GM12878 (cell line): ENCODE measurements at regions not wholly inside any gene's neighbourhood (a gene's known extent, or its start where the extent isn't known, plus 50 kb on each side); places are given as distances from the start of the nearest gene placed in this dataset.

ENCODE experiments used
- ATAC-seq: fragments of 200-7000 bp; cut with Tn5 transposase; 3 replicates; pipeline ENCODE4 v1.9.1; 2020; ENCODE audit warnings: mild to moderate bottlenecking, moderate library complexity
- BruUV-seq: library from RNA; stranded (reverse); fragments of 400-500 nt; replicated peaks from 2 replicates; lab custom pipeline; 2021; lab: Mats Ljungman, UMichigan
- CTCF ChIA-PET: fragments of 300-600 bp; sonication (Branson Sonifier 250); formaldehyde crosslinking; extraction: SDS; loops from one replicate; lab custom pipeline; 2021; ENCODE audit warnings: inconsistent platforms; lab: Yijun Ruan, JAX
- POLR2A ChIA-PET: fragments of 350-600 bp; formaldehyde crosslinking; extraction: SDS; loops from one replicate; lab custom pipeline; 2021; ENCODE audit warnings: inconsistent platforms; lab: Charles Lee
- RAD21 ChIA-PET: fragments of 300-600 bp; sonication (Branson Sonifier 250); formaldehyde crosslinking; loops from one replicate; lab custom pipeline; 2023; ENCODE audit warnings: antibody characterized with exemption; ENCODE audit not compliant: unreplicated experiment; lab: Charles Lee
- SMC1A ChIA-PET: fragments of 300-600 bp; sonication (Branson Sonifier 250); formaldehyde crosslinking; loops from one replicate; lab custom pipeline; 2023; ENCODE audit not compliant: unreplicated experiment, uncharacterized antibody; lab: Charles Lee
- DNase-seq: peaks from one replicate; pipeline ENCODE4 v3.0.0-alpha.2; 2011; ENCODE audit warnings: low read depth, low spot score
- FAIRE-seq: peaks from 3 replicates; lab custom pipeline; 2011; peaks lifted over from hg19 to GRCh38; lab: Jason Lieb, UNC
- H2AFZ ChIP-seq: 2 replicates; pipeline ENCODE4 v1.6.0; 2011; ENCODE audit warnings: low read depth, low read length, control low read depth; ENCODE audit not compliant: control insufficient read depth
- H3K27ac ChIP-seq: 2 replicates; pipeline ENCODE4 v1.5.1; 2011; ENCODE audit warnings: control low read depth; ENCODE audit not compliant: control insufficient read depth, insufficient read depth
- H3K27me3 ChIP-seq, 2 experiments: replicated peaks in 1 of 2; 2 replicates each; pipeline versions ENCODE4 v1.6.0 to v1.6.1; 2011; ENCODE audit warnings: low read length in 1 of 2; ENCODE audit not compliant: control insufficient read depth in 2 of 2, insufficient read depth in 2 of 2
- H3K36me3 ChIP-seq, 2 experiments: 2 replicates each; pipeline ENCODE4 v1.5.1; 2011; ENCODE audit warnings: low read length in 1 of 2; ENCODE audit not compliant: control insufficient read depth in 2 of 2, insufficient read depth in 2 of 2
- H3K4me1 ChIP-seq: 2 replicates; pipeline ENCODE4 v1.6.1; 2011; ENCODE audit warnings: mild to moderate bottlenecking, low read length, moderate library complexity, mixed read lengths; ENCODE audit not compliant: control insufficient read depth, insufficient read depth
- H3K4me2 ChIP-seq: 2 replicates; pipeline ENCODE4 v1.6.0; 2011; ENCODE audit warnings: control low read depth; ENCODE audit not compliant: control insufficient read depth, insufficient read depth
- H3K4me3 ChIP-seq: fragments of 200-600 bp; sonication (generic); 2 replicates; pipeline ENCODE4 v1.5.1; 2016
- H3K79me2 ChIP-seq: 2 replicates; pipeline ENCODE4 v1.6.0; 2011; ENCODE audit warnings: low read length; ENCODE audit not compliant: control insufficient read depth, insufficient read depth
- H3K9ac ChIP-seq: 2 replicates; pipeline ENCODE4 v1.8.0; 2011; ENCODE audit warnings: low read length, control low read depth, mixed read lengths; ENCODE audit not compliant: control insufficient read depth, insufficient read depth
- H3K9me3 ChIP-seq: replicated peaks from 3 replicates; pipeline ENCODE4 v1.5.1; 2011; ENCODE audit warnings: mild to moderate bottlenecking, low read length; ENCODE audit not compliant: control insufficient read depth, insufficient read depth
- H4K20me1 ChIP-seq: 2 replicates; pipeline ENCODE4 v1.6.0; 2011; ENCODE audit not compliant: control insufficient read depth, insufficient read depth
- KAT2A ChIP-seq: conservative IDR thresholded peaks from 2 replicates; pipeline ENCODE4 v1.6.1; 2011; ENCODE audit warnings: low read depth, low read length; ENCODE audit not compliant: control insufficient read depth
- SREBF2 ChIP-seq: IDR thresholded peaks from 2 replicates; pipeline ENCODE4 v1.6.1; 2012; ENCODE audit warnings: mild to moderate bottlenecking, low read length
- ZNF207 ChIP-seq: fragments of 450-650 bp; IDR thresholded peaks from 2 replicates; pipeline ENCODE4 v1.6.1; 2014; ENCODE audit warnings: antibody characterized with exemption, mild to moderate bottlenecking, borderline replicate concordance
- ZNF384 ChIP-seq: IDR thresholded peaks from 2 replicates; pipeline ENCODE4 v1.6.1; 2012; ENCODE audit warnings: low read depth, mild to moderate bottlenecking, low read length, improper control_type of control experiment, borderline replicate concordance
- WGBS: methylation state at CpG from one replicate; pipeline ENCODE4 v1.1.6; 2016; ENCODE audit warnings: low lambda C conversion rate; ENCODE audit not compliant: insufficient replicate concordance, insufficient coverage; ENCODE audit errors: missing lambda C conversion rate; 5-methylcytosine and 5-hydroxymethylcytosine counted together
- in situ Hi-C: fragments of 300-500 bp; cut with MboI; formaldehyde crosslinking; loops from 9 replicates; pipeline ENCODE4 v1.14.3; 2018; ENCODE audit warnings: mixed read lengths
- intact Hi-C: fragments of 100-400 bp; cut with micrococcal nuclease; formaldehyde crosslinking; loops from one replicate; pipeline ENCODE4 v1.14.2; 2022; ENCODE audit not compliant: unreplicated experiment
- TF ChIP-seq, protein P1 (sequence below): fragments of 450-650 bp; IDR thresholded peaks from 2 replicates; pipeline ENCODE4 v1.6.1; 2018; ENCODE audit warnings: mild to moderate bottlenecking, low read depth, moderate library complexity; ENCODE audit not compliant: partially characterized antibody
- TF ChIP-seq, protein P2 (sequence below): IDR thresholded peaks from 2 replicates; pipeline ENCODE4 v1.6.1; 2011; ENCODE audit warnings: low read depth, low read length, improper control_type of control experiment, borderline replicate concordance
- TF ChIP-seq, protein P3 (sequence below): fragments of 450-650 bp; conservative IDR thresholded peaks from 2 replicates; pipeline ENCODE4 v1.6.1; 2017; ENCODE audit warnings: mild to moderate bottlenecking, moderate library complexity

DNA sequence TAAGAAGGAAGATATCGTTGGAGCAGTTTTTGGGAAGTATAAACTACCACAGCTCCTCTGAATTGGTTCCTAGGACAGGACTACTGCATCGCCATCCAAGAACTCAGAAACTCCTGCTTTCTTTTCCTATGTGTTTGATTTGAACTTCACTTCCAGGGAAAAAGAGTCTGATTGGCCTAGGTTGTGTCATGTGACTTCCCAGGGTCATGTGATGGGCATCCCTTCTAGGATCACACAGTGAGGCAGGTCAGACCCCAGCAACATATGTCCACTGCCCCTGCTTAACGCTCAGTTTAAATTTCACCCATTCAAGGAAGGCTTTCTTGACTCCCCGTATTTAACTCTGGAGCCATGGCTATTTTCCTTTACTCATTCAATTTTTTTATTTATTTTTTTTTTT is 445.2 kb upstream of the SALL1 start:
- Histone ChIP-seq H4K20me1 (no peaks in the 10 kb centered on the region), H3K79me2 (no peaks in the 10 kb centered on the region), H3K27ac (no peak overlapping the region), H3K9ac (no peak overlapping the region), H3K4me1 (no peaks in the 10 kb centered on the region), H3K4me3 (no peak overlapping the region), H3K27me3 (no peaks in the 10 kb centered on the region), H3K9me3 (no peaks in the 10 kb centered on the region), H3K36me3 (no peaks in the 10 kb centered on the region), H3K4me2 (no peak overlapping the region), H2AFZ (no peak overlapping the region)
- FAIRE-seq (no peak), ATAC-seq (no peak), DNase-seq (no peak)
- no TSS peak for BruUV-seq
- in situ Hi-C loops (no loop called here), intact Hi-C loops (no loop called here)
- TF ChIP-seq ZNF207 (no peak), ZNF384 (no peak), SREBF2 (no peak), KAT2A (no peak)
- TF ChIP-seq, protein P1, sequence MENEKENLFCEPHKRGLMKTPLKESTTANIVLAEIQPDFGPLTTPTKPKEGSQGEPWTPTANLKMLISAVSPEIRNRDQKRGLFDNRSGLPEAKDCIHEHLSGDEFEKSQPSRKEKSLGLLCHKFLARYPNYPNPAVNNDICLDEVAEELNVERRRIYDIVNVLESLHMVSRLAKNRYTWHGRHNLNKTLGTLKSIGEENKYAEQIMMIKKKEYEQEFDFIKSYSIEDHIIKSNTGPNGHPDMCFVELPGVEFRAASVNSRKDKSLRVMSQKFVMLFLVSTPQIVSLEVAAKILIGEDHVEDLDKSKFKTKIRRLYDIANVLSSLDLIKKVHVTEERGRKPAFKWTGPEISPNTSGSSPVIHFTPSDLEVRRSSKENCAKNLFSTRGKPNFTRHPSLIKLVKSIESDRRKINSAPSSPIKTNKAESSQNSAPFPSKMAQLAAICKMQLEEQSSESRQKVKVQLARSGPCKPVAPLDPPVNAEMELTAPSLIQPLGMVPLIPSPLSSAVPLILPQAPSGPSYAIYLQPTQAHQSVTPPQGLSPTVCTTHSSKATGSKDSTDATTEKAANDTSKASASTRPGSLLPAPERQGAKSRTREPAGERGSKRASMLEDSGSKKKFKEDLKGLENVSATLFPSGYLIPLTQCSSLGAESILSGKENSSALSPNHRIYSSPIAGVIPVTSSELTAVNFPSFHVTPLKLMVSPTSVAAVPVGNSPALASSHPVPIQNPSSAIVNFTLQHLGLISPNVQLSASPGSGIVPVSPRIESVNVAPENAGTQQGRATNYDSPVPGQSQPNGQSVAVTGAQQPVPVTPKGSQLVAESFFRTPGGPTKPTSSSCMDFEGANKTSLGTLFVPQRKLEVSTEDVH, result no peak
- TF ChIP-seq, protein P2, sequence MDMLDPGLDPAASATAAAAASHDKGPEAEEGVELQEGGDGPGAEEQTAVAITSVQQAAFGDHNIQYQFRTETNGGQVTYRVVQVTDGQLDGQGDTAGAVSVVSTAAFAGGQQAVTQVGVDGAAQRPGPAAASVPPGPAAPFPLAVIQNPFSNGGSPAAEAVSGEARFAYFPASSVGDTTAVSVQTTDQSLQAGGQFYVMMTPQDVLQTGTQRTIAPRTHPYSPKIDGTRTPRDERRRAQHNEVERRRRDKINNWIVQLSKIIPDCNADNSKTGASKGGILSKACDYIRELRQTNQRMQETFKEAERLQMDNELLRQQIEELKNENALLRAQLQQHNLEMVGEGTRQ, result no peak
- TF ChIP-seq, protein P3, sequence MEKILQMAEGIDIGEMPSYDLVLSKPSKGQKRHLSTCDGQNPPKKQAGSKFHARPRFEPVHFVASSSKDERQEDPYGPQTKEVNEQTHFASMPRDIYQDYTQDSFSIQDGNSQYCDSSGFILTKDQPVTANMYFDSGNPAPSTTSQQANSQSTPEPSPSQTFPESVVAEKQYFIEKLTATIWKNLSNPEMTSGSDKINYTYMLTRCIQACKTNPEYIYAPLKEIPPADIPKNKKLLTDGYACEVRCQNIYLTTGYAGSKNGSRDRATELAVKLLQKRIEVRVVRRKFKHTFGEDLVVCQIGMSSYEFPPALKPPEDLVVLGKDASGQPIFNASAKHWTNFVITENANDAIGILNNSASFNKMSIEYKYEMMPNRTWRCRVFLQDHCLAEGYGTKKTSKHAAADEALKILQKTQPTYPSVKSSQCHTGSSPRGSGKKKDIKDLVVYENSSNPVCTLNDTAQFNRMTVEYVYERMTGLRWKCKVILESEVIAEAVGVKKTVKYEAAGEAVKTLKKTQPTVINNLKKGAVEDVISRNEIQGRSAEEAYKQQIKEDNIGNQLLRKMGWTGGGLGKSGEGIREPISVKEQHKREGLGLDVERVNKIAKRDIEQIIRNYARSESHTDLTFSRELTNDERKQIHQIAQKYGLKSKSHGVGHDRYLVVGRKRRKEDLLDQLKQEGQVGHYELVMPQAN, result no peak
- ChIA-PET RAD21 (no interaction called here), SMC1A (no interaction called here), POLR2A (no interaction called here), CTCF (no interaction called here)
- 14% methylated on average over 4 of the region's 4 CpGs for WGBS
